GM21825 (cell line): ENCODE measurements at regions not wholly inside any gene's neighbourhood (a gene's known extent, or its start where the extent isn't known, plus 50 kb on each side); places are given as distances from the start of the nearest gene placed in this dataset.
"Not testable (repeated sequence)": the region's sequence is repeated elsewhere in the genome, so short reads cannot be mapped to it uniquely, and the experiment has no call there.

Experiments
- ATAC-seq: cut with Tn5 transposase; IDR thresholded peaks from one replicate; pipeline ENCODE4 v1.9.1; 2021; ENCODE audit warnings: mild to moderate bottlenecking, moderate library complexity; ENCODE audit not compliant: unreplicated experiment

DNA sequence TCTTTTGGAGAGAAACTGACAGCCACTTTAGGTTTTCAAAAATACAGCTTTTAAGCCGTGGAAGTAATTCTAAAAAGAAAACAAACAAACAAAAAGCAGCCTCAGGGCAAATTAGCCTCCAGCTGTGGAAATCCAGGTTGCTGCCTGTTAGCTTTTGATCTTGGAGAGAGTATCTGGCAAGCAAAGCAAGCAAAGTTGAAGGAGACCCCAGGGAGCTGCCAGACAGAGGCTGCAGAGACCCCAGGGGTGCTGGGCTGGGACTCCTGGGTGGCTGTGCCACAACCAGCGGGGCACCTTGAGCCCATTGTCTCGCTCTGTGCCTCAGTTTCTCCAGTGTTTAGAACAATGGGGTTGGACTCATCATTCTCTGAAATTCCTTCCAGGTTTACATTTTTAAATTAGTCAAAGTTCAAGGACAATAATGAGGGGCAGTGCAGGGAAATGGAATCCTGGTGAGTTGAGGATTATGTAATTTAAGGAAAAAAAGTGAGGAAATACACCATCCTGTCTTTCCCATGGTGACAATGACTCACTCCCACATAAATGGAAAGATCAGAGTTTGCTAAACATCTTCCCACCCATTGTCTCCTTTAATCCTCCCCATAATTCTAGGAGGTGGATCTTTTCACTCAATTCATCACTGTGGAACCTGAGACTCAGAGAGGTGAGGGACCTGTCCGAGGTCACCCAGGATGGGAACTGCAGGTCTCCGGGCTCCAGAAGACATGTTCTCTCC is 480.5 kb downstream of the MATN1 start:
- ATAC-seq = no peak

DNA sequence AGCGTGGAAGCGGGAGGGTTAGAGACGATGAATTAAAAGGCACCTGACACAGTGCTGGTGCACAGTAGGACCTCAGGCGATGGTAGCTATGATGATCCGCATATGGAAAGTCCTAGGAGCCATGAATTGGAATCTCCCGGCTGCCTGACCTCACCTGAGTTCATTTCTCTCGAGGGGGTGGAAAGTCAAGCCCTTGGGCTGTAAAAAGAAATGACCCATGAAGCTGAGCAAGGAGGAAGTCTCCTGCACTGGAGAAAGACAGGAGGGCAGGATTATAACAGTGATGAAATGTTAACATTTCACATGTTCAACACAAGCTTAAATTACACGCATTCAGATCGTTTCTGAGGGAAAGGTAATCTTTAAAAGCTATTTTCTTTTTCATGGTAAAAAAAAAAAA is 481.2 kb downstream of the MATN1 start:
- no peak for ATAC-seq

DNA sequence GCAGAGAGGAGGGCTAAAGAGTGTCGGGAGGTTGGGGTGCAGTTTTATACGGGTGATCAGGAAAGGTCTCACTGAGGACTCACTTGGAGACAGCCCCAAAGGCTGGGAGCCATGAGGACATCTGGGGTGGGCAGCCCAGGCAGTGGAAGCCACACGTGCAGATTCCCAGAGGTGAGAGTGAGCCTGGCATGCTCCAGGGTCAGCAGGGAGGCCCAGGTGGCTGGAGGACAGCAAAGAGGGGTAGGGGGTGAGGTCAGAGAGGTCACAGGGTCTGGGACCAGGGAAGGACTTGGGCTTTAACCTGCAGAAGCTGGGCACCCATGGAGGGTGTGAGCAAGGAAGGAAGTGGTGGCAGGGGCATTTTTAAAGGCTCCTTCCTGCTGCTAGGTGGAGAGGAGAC is 481.7 kb downstream of the MATN1 start:
- no peak for ATAC-seq

DNA sequence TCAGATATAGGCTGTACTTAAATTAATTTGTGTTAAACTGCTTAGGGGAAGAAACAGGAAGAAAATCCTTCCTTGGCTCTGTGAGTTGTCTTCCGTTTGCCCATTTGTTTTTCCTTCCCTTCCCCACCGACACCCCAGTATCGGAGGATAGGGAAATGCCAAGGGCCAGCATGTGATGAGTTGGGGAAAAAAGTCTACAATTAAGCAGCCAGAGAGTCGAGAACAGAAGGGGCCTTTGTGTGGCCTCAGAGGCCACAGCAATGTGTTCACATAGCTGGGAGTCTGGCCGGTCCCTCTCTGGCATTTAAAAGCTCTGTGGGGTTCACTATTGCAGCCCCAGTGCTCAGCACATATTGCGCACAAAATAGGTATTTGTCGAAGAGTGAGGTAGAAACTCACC is 489.3 kb downstream of the MATN1 start:
- no peak for ATAC-seq

DNA sequence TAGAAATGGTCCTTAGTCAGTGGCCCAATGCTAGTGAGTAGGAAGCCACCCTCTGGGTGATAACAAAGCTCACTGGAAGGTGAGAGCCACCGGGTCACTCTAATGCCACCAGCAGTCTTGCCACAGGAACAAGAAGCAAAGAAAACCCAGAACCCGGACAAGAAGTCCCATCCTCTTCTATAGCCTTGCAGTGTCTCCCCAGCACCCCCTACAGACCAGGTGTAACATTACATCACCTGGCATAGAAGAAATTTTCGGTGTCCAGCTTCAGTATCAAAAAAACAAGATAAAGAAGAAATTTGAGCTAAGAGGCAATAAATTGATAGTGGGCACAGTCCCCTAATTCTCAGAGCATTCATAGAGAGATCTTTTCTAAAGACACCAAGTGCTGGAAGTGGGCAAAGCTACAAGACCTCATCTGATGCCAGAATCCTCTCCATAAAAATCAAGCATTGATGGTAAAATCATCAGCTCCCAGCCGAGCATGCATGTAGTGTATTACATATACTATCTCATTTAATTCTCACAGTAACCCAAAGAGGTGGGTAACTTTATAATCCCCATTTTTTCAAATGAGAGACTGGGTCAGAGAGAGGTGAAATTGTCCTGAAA is 491.0 kb downstream of the MATN1 start:
- ATAC-seq = no peak

DNA sequence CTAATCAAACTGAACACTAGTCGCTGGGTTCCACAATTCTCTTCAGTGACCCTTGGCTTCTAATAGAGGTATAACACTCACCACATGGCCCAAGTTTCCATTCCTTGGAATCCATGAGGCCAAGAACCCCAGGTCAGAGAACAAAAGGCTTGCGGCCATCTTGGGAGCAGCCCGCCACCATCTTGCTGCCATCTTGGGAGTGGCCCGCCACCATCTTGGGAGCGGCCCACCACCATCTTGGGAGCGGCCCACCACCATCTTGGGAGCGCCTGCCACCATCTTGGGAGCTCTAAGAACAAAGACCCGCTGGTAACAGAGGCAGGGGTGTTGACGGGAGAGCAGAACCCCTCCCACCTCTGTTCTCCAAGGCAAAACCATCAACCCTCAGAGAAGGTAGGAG is 493.4 kb downstream of the MATN1 start:
- ATAC-seq = no peak

DNA sequence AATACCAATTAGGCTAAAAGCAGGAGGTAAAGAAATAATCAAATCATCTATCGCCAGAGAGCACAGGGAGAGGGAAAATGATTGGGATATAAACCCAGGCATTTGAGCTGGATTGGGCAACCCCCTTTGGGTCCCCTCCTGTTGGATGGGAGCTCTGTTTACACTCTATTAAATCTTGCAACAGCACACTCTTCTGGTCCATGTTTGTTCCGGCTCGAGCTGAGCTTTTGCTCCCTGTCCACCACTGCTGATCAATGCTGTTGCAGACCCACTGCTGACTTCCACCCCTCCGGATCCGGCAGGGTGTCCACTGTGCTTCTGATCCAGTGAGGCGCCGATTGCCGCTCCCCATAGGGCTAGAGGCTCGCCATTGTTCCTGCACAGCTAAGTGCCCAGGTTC is 493.8 kb downstream of the MATN1 start:
- ATAC-seq = no peak

DNA sequence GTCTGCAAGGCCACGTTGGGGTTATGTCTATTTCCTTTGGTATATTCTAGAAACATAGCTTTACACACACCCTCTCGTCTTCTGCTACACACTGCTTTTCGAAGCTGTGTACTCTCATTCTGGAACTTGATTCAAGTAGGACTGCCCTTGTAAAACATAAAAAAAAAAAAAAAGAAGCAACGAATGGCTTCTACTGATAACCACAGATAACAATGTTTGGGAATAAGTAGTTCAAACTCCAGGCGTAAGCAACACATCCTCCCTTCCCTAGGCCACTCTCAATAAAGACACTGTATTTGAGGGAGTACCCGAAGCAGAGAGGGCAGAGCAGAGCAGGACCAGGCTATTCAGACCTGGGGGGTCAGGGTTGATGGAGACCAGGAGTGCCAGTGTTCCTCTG is 496.7 kb downstream of the MATN1 start:
- ATAC-seq = no peak

DNA sequence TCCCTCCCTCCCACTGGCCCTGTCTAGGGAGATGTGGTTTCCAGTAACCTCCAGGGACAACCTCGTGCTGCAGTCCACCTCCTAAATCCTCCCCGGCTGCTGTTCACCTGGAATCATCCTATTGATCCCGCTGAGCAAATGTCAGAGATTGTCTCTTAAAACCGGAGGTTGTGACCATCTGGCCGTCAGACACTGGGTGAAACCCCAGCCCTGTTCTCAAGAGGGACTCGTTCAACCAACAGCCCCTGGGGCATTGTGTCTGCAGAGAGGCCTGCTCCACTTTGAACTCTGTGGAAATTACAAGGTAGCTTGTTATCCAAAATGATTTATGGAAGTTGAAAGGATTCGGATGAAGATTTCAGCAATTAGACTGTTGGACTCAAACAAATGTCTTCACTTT is 498.0 kb downstream of the MATN1 start:
- ATAC-seq = no peak

DNA sequence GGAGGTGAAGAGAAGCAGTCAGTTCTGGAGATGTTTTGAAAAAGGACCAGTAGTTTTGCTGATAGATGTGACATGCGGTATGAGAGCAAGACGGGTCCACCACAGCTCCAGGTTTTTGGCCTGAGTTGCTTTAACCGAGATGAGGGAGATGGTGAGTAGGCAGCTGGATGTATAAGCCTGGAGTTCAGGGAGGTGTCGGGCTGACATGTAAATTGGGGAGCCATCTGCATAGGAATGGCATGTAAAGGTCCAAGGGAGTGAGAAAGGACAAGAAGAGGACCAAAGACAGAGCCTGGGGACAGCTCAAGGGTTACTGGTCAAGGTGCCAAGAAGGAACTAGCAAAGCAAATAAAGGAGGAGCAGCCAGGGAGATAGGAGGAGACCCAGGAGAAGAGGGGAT is 503.7 kb downstream of the MATN1 start:
- ATAC-seq = no peak

DNA sequence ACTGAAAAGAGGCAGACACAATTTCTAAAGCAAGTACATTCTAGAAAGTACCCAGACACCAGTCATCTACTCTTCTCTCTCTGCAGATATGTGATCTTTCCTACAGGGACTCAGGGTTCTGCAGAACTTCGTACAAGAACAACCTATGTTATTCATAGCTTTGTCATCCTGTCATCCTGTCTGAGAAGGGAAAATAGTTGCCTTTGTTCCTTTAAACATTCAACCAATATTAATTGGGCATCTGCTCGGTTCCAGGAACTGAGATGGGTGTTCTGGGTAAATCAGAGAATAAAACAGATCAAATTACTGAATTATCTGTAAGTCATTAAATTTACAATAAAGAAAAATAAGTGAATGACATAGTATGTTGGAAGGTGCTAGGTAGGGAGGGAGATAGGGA is 504.9 kb downstream of the MATN1 start:
- ATAC-seq = no peak

DNA sequence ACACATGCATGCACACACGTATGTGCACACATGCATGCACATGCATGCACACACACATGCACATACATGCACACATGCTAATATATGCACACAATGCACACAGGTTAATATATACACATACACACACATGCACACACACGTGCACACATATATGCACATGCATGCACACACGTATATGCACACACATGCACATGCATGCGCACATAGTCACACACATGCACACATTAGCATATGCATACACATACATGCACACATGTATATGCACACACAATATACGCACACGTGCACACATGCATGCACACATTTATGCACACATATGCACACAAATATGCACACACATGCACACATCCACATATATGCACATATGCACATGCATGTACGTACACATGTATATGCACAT is 506.8 kb downstream of the MATN1 start:
- no peak for ATAC-seq

DNA sequence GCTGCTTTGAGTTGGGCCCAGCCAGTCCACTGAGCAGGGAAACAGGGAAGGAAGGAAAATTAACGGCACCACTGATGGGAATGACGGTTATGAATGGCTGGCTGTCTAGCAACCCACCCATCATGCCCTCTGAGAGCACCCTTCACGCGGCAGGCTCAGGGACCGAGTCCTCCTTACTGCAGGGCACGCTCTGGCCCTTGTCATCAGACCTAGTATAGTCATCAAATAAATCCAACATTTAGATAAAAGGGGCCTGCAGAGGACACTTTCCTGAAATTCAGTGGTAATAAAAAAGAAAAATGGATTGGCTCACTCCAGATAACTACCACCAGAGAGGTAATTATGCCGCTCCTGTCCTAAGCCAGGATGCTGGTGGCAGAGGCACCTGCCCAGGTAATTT is 509.4 kb downstream of the MATN1 start:
- no peak for ATAC-seq

DNA sequence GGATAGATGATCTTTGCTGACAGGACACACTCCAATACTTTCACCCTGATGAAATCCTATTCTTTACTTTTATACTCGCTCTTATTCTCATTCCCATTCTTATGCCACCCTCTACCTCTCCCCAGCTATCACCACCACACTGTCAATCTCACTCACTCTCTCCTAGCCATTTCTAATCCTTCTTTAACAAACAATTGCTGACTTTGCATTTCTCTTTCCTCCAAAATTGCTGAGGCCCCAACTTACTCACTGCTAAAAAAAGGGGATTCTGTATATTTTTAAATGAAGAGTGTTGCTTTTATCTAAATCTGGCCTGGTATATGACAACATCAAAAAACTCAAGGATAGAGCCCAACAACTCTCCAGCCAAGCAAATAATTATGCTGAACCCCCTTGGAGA is 515.4 kb downstream of the MATN1 start:
- not testable (repeated sequence) for ATAC-seq

DNA sequence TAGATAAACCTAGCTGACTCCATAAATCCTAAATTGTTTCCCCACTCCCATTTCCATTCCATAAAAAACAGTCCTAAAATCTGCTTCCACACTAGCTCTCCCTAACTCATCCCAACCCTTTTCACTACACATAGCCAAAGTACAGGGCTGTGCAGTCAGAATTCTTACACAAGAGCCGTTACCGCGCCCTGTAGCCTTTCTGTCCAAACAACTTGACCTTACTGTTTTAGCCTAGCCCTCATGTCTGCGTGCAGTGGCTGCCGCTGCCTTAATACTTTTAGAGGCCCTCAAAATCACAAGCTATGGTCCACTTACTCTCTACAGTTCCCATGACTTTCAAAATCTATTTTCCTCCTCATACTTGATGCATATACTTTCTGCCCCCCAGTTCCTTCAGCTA is 516.8 kb downstream of the MATN1 start:
- not testable (repeated sequence) for ATAC-seq

DNA sequence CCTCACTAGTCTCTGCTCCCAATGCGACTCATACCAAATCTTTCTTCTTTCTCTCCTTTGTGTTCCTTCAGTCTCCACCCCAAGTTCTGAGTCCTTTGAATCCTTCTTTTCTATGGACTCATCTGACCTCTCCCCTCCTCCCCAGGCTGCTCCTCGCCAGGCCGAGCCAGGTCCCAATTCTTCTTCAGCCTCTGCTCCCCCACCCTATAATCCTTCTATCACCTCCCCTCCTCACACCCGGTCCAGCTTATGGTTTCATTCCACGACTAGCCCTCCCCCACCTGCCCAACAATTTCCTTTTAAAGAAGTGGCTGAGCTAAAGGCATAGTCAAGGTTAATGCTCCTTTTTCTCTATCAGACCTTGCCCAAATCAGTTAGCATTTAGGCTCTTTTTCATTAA is 518.5 kb downstream of the MATN1 start:
- ATAC-seq = not testable (repeated sequence)

DNA sequence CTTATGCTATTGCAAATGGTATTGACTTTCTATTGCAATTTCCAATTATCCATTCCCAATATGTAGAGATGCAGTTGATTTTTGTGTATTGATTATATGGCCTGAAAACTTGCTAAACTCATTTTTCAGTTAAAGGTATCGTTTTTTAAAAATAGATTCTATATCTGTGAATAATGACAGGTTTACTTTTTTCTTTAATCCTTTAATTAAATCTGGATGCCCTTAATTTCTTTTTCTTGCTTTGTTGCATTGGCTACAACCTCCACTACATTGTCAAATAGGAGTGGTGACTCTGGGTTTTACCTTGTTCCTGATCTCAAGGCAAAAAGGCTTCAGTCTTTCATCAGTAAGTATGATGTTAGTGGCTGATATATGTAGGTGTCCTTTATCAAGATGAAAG is 522.4 kb downstream of the MATN1 start:
- no peak for ATAC-seq

DNA sequence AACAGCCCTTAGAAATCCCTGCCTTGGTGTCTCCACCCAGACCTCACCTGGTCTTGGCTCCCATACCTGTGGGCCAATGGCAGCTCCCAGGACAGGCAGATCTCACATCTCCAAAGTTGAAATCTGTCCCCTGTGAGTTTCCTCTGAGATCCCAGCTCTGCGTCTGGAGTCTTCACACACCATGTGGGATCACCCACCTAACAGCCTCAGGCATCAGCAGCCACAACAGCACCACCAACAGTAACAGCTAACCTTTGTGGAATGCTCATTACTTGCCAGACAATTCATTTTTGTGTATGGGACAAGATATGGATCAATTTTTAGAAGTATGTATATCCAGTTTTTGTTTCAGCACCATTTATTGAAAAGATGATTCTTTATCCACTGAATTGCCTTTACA is 523.2 kb downstream of the MATN1 start:
- no peak for ATAC-seq

DNA sequence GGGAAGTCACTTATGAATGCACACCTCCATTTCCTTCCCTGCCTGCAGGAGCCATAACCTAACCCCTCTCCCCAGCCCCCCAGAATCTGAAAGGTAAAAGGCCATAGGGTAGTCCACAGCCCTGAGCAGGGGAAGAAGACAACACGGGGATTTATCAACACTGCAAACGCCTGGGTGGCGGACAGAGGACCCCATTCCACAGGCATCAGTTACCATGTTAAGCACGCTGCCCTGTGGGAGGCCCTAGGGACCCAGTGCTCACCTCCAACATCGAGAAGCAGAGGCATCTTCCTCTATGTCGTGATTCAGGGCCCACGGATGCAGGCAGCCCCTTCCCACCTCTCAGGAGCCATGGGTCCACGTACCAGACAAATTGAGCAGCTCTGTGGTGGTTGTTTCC is 523.8 kb downstream of the MATN1 start:
- ATAC-seq = no peak

DNA sequence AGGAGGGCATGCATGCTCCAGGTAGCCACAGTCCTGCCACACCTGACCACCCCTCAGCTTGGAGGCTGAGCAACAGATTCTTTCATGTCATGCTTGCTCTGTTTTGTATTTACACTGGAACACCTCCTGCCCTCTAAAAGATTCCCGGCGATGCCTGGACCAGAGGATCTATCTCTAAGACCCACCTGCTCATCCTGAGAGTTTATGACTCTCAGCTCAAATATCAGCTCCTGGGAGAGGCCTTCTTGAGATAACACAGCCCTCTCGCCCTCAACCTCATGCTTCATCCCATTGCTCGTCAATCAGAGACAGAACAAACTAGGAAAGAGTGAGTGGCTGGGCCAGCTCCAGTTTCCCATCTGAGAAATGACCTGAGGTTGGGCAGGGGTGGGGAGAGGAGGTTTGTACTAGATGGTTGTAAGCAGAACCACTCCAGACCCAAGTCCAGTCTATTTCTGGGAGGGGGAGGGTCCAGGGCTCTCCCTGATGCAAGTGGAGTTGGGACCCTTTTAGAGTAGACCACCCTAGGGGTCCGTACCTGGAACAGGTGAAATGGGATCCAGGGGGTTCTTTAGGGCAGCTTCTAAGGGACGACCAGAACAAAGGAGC is 524.5 kb downstream of the MATN1 start:
- no peak for ATAC-seq

DNA sequence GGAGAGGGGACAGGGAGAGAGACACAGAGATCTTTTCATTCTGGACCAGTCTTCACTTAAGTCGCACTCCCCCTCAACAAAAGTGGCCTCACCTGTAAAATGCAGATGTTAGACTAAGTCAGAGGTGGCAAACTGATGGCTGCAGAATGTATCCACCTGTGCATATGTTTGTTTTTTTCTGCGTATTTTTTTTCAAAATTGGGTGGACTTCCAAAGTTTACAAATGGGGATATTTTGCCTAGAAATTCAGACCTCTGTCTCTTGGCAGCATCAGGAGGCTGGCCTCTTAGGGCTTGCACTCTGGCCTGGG is 525.0 kb downstream of the MATN1 start:
- no peak for ATAC-seq

DNA sequence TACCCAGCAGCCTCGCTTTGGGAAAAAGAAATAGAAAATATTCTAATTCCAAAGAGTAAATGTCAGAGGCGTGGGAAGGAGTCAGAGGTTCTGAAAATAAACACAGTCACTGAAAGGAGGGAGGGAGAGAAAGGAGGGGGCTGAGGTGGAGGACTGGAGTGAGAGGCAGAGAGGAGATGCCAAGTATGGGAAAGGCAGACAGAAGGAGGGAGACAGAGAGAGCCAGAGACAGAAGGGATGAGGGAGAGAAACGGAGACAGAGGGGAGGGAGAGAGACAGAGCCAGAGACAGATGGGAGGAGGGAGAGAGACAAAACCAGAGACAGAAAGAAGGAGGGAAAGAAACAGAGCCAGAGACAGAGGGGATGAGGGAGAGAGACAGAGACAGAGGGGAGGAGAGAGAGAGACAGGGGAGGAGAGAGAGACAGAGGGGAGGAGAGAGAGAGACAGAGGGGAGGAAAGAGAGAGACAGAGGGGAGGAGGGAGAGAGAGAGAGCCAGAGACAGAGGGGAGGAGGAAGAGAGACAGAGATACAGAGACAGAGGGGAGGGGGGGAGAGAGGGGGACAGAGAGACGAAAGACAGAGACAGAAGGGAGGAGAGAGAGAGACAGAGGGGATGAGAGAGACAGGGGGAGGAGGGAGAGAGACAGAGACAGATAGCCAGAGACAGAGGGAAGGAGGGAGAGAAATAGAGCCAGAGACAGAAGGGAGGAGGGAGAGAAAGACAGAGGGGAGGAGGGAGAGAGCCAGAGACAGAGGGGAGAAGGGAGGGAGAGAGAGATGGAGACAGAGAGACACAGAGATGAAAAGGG is 525.5 kb downstream of the MATN1 start:
- ATAC-seq = no peak
